AG04450 (cell line): ENCODE measurements at regions not wholly inside any gene's neighbourhood (a gene's known extent, or its start where the extent isn't known, plus 50 kb on each side); places are given as distances from the start of the nearest gene placed in this dataset.
"Not testable (repeated sequence)": the region's sequence is repeated elsewhere in the genome, so short reads cannot be mapped to it uniquely, and the experiment has no call there.

ENCODE experiments used
- CTCF ChIA-PET: fragments of 300-600, 350-600 bp; formaldehyde crosslinking; extraction: SDS; loops from one replicate; lab custom pipeline; 2022; ENCODE audit warnings: antibody characterized with exemption, inconsistent platforms; lab: Charles Lee
- POLR2A ChIA-PET: fragments of 350-600 bp; formaldehyde crosslinking; extraction: SDS; loops from one replicate; lab custom pipeline; 2021; ENCODE audit warnings: antibody characterized with exemption, inconsistent platforms; lab: Yijun Ruan, JAX
- DNase-seq: peaks from one replicate; pipeline ENCODE4 v3.0.0-alpha.2; 2011; ENCODE audit warnings: low read depth, low spot score
- H3K27ac ChIP-seq: one replicate; pipeline ENCODE4 v1.5.1; 2012; ENCODE audit warnings: low read depth, low read length, control low read depth
- H3K27me3 ChIP-seq: one replicate; pipeline ENCODE4 v1.6.0; 2012; ENCODE audit warnings: low read length; ENCODE audit not compliant: control insufficient read depth, insufficient read depth
- H3K4me3 ChIP-seq: 2 replicates; pipeline ENCODE4 v1.5.1; 2011; ENCODE audit warnings: mild to moderate bottlenecking, low read depth, low read length, control low read depth
- H3K9me3 ChIP-seq: 2 replicates; pipeline ENCODE4 v1.5.1; 2012; ENCODE audit warnings: low read length; ENCODE audit not compliant: control insufficient read depth, insufficient read depth
- TF ChIP-seq, protein P1 (sequence below): IDR thresholded peaks from 2 replicates; pipeline ENCODE4 v1.5.1; 2011; ENCODE audit warnings: low read depth, low read length, control low read depth, inconsistent platforms

DNA sequence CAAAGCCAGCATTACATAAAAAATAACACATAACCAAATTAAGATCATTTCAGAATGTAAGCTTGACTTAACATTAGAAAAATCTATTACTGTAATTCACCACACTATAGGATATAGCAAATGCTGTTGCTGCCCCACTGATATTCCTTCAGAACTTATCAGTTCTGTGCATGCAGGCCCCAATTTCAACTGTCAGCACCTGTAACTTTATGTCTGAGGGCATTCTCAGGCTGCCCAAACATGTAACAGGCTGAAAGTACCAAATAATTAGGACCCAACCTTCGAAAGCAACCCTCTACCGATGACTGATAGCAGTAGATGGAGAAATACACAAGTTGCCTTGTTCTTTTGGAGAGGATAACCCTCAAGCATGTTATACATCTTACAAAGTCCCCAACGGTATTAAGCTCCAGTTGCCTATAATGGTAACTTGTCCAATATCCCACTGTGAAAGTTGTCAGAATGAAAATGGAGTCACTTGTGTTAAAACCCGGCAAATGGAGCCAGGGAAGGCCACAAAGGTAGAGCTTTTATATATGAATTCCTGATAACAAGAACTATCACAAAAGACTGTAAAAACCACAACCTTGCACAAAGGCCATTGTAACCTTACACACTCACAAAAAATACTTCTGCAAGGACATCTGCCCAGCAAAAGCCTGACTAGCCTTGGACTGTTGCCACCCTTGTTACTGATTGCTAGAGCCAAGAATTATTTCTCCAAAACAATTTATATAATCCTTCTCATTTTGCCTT, 66.9 kb upstream of the ZNF746 start:
- POLR2A ChIA-PET, result no interaction called here
- no peak for DNase-seq

DNA sequence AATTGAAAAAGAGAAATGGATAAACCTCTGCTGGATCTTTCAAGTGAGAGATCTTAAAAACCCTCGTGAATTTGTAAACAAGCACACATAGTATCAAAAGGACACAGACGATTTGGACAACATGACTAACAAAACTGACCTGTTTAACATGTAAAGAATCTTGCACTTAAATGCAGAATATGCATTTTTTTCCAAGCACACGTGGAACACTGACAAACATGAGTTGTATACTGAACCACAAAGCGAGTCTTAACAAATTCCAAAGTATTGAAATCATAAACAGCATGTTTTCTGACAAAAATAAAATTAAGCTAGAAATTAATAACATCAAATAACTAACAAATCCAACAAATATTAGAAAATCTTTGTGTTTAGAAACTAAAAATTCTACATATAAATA, 65.0 kb upstream of the ZNF746 start:
- ChIA-PET POLR2A (no interaction called here), CTCF (interaction anchor here (1.1 kb wide), 1 partner anchor 62 kb away, joined by 3 read pairs; no protein-coding TSS in a partner anchor)
- Histone ChIP-seq H3K27ac (no peak overlapping the region), H3K9me3 (peaks cover 3% of the 10 kb centered on the region; the same call in 1 of the 2 replicates), H3K4me3 (no peak overlapping the region), H3K27me3 (no peaks in the 10 kb centered on the region)
- TF ChIP-seq, protein P1, sequence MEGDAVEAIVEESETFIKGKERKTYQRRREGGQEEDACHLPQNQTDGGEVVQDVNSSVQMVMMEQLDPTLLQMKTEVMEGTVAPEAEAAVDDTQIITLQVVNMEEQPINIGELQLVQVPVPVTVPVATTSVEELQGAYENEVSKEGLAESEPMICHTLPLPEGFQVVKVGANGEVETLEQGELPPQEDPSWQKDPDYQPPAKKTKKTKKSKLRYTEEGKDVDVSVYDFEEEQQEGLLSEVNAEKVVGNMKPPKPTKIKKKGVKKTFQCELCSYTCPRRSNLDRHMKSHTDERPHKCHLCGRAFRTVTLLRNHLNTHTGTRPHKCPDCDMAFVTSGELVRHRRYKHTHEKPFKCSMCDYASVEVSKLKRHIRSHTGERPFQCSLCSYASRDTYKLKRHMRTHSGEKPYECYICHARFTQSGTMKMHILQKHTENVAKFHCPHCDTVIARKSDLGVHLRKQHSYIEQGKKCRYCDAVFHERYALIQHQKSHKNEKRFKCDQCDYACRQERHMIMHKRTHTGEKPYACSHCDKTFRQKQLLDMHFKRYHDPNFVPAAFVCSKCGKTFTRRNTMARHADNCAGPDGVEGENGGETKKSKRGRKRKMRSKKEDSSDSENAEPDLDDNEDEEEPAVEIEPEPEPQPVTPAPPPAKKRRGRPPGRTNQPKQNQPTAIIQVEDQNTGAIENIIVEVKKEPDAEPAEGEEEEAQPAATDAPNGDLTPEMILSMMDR, result no peak
- DNase-seq, result peak; percentile 10

More for the DNA sequence above, 66.9 kb upstream of the ZNF746 start:
- peaks cover 10% of the 10 kb centered on the region; the same call in 1 of the 2 replicates for H3K9me3 ChIP-seq
- CTCF ChIA-PET, result interaction anchor here (0.6 to 0.7 kb wide), 2 partner anchors 68 to 472 kb away, joined by 3 read pairs; no protein-coding TSS in a partner anchor
- no peak overlapping the region for H3K4me3 ChIP-seq
- no peaks in the 10 kb centered on the region for H3K27me3 ChIP-seq
- H3K27ac ChIP-seq, result no peak overlapping the region
- TF ChIP-seq, protein P1, result no peak

DNA sequence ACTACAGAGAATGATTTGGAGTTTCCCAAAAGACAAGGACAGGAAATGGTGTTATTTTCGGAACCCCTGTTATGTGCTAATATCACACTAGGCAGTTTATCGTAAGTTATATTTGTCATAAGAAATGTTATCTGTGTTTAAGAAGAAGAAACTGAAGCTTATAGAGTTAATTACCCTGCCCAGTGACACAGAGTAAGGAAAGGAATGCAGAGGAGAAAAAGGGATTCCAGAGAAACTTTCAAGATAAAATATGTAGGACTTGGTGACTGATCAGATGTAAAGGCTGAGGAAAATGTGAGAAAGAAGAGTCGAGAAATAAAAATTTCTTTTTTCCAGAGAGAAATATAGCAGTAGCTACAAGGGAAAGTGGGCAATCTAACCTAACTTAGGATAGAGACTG, 63.5 kb upstream of the ZNF746 start:
- TF ChIP-seq, protein P1, result no peak
- CTCF ChIA-PET, result no interaction called here

DNA sequence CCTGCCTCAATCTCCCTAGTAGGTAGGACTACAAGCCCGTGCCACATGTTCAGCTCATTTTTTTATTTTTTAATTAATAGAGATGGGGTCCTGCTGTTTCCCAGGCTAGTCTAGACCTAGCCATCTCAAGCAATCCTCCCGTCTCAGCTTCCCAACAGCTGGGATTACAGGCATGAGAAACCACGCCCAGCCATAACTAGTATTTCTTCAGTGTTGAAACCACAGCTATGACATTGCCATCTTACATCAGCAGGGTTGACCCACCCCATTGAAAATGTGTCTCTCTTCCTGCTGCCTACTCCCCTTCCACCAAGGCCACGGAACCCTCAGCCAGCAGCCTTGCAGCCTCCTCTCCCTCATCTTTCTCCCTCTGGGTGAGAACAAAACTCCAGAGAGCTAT, 62.1 kb upstream of the ZNF746 start:
- TF ChIP-seq, protein P1, result no peak
- no peak for DNase-seq
- Histone ChIP-seq H3K9me3 (peaks cover 3% of the 10 kb centered on the region; the same call in 1 of the 2 replicates), H3K4me3 (no peak overlapping the region), H3K27ac (no peak overlapping the region), H3K27me3 (no peaks in the 10 kb centered on the region)
- POLR2A ChIA-PET, result no interaction called here
- CTCF ChIA-PET, result interaction anchor here (0.6 kb wide), 1 partner anchor 65 kb away, joined by 3 read pairs; no protein-coding TSS in a partner anchor

More for the DNA sequence above, 63.5 kb upstream of the ZNF746 start:
- Histone ChIP-seq H3K4me3 (no peak overlapping the region), H3K9me3 (peaks cover 3% of the 10 kb centered on the region; the same call in 1 of the 2 replicates), H3K27ac (no peak overlapping the region), H3K27me3 (no peaks in the 10 kb centered on the region)
- POLR2A ChIA-PET, result no interaction called here
- no peak for DNase-seq

DNA sequence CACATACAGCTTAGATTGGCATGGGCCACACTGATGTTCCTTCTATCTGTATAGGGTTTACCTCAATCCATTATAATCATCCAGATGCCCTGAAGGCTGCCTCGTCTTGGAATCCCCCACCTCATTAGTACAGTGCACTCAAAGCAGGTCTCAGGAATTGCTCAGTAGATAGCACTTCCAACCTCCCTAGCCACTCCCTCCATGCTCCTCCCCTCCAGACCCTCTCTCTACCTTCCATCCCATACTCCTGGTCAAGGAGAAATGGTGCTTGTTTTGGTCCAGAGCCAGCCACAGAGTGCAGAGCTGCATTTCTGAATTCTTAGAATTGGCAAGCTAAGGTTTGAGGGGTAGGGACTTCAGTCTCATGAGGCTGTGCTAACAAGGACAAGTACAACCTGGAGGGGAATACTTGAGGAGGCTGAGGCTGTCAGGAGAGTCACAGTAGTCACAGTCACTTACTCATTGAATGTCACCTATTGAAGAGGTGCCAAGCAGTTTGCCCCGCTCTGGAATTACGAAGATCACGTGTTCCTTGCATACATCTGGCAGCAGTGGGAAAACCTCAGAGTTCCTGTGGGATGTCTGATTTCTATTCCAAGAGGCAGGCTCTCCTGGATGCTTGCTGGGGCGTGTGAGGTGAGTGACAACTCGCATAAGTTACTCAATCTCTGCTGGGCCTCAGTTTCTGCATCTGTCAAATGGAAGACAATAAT, 60.7 kb upstream of the ZNF746 start:
- Histone ChIP-seq H3K27me3 (no peaks in the 10 kb centered on the region), H3K4me3 (no peak overlapping the region), H3K9me3 (no peaks in the 10 kb centered on the region), H3K27ac (no peak overlapping the region)
- ChIA-PET CTCF (interaction anchor here (0.6 kb wide), 1 partner anchor 1303 kb away, joined by 4 read pairs; no protein-coding TSS in a partner anchor), POLR2A (no interaction called here)
- DNase-seq, result peak; percentile 11
- TF ChIP-seq, protein P1, result no peak

DNA sequence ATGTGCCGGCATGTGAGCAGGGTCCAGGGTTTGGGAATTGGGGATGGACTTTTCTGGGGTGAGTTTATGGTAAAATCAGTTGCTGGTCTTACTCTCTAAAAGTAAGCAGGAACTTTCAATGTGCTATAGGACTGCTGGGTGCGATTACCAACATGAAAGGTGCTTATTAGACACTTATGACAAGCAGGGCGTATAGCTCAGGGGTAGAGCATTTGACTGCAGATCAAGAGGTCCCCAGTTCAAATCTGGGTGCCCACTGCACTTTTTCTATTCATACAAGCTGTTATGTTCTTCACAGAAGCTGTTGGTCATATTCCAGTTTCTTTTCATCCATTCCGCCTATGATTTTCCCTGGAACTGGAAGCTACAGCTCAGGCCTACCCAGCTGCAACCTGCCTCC, 58.9 kb upstream of the ZNF746 start:
- H3K9me3 ChIP-seq, H3K27me3 ChIP-seq, POLR2A ChIA-PET, DNase-seq, H3K4me3 ChIP-seq, H3K27ac ChIP-seq: not testable (repeated sequence)
- CTCF ChIA-PET, result interaction anchor here (1.0 kb wide), 1 partner anchor 247 kb away, joined by 3 read pairs; no protein-coding TSS in a partner anchor

DNA sequence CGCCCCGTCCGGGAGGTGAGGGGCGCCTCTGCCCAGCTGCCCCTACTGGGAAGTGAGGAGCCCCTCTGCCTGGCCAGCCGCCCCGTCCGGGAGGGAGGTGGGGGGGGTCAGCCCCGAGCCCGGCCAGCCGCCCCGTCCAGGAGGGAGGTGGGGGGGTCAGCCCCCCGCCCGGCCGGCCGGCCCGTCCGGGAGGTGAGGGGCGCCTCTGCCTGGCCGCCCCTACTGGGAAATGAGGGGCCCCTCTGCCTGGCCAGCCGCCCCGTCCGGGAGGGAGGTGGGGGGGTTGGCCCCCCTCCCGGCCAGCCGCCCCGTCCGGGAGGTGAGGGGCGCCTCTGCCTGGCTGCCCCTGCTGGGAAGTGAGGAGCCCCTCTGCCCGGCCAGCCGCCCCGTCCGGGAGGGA, 57.2 kb upstream of the ZNF746 start:
- POLR2A ChIA-PET, DNase-seq, CTCF ChIA-PET, H3K9me3 ChIP-seq, H3K27ac ChIP-seq, H3K27me3 ChIP-seq, H3K4me3 ChIP-seq: not testable (repeated sequence)
